Keratinocyte (primary cell): ENCODE measurements at regions not wholly inside any gene's neighbourhood (a gene's known extent, or its start where the extent isn't known, plus 50 kb on each side); places are given as distances from the start of the nearest gene placed in this dataset.

Experiments
- DNase-seq: peaks from one replicate; pipeline ENCODE4 v3.0.0-alpha.2; 2011; ENCODE audit warnings: low read depth, missing footprints, low spot score
- FAIRE-seq: peaks from 2 replicates; lab custom pipeline; 2011; peaks lifted over from hg19 to GRCh38; lab: Jason Lieb, UNC
- H2AFZ ChIP-seq: 2 replicates; pipeline ENCODE4 v1.6.0; 2012; ENCODE audit warnings: low read length, control low read depth, inconsistent platforms; ENCODE audit not compliant: control insufficient read depth
- H3K27ac ChIP-seq: 2 replicates; pipeline ENCODE4 v1.5.1; 2011; ENCODE audit warnings: low read length; ENCODE audit not compliant: control insufficient read depth, insufficient read depth
- H3K27me3 ChIP-seq: 3 replicates; pipeline ENCODE4 v1.6.0; 2011; ENCODE audit warnings: low read length; ENCODE audit not compliant: control insufficient read depth, insufficient read depth; ENCODE audit errors: extremely low read depth
- H3K36me3 ChIP-seq, 2 experiments: 2 replicates in 1 of 2; 3 replicates in 1 of 2; pipeline ENCODE4 v1.5.1; 2011; ENCODE audit warnings: low read length in 2 of 2, mild to moderate bottlenecking in 1 of 2; ENCODE audit not compliant: control insufficient read depth in 2 of 2, insufficient read depth in 2 of 2; ENCODE audit errors: extremely low read depth in 1 of 2
- H3K4me1 ChIP-seq: 3 replicates; pipeline ENCODE4 v1.5.1; 2011; ENCODE audit warnings: low read length; ENCODE audit not compliant: control insufficient read depth, insufficient read depth; ENCODE audit errors: extremely low read depth
- H3K4me2 ChIP-seq: 3 replicates; pipeline ENCODE4 v1.6.0; 2011; ENCODE audit warnings: low read depth, low read length; ENCODE audit not compliant: control insufficient read depth, insufficient read depth; ENCODE audit errors: extremely low read depth
- H3K4me3 ChIP-seq, 3 experiments: fragments of 200-600 bp in 1 of 3; sonication (generic) in 1 of 3; 2 replicates in 2 of 3; 3 replicates in 1 of 3; pipeline ENCODE4 v1.5.1; 2011 to 2016; ENCODE audit warnings: low read length in 3 of 3, mild to moderate bottlenecking in 3 of 3, control low read depth in 2 of 3, inconsistent platforms in 1 of 3, low read depth in 1 of 3, mixed read lengths in 1 of 3, mixed run types in 1 of 3, moderate library complexity in 1 of 3; ENCODE audit not compliant: control insufficient read depth in 2 of 3, insufficient read depth in 2 of 3; ENCODE audit errors: extremely low read depth in 1 of 3
- H3K79me2 ChIP-seq: 2 replicates; pipeline ENCODE4 v1.6.0; 2012; ENCODE audit warnings: low read length; ENCODE audit not compliant: control insufficient read depth, insufficient read depth
- H3K9ac ChIP-seq: 3 replicates; pipeline ENCODE4 v1.6.0; 2011; ENCODE audit warnings: low read length; ENCODE audit not compliant: control insufficient read depth, insufficient read depth; ENCODE audit errors: extremely low read depth
- H3K9me1 ChIP-seq: 3 replicates; pipeline ENCODE4 v1.6.0; 2011; ENCODE audit warnings: low read length; ENCODE audit not compliant: control insufficient read depth, insufficient read depth; ENCODE audit errors: extremely low read depth
- H3K9me3 ChIP-seq: 2 replicates; pipeline ENCODE4 v1.5.1; 2012; ENCODE audit warnings: low read depth, low read length; ENCODE audit not compliant: control insufficient read depth
- H4K20me1 ChIP-seq: 3 replicates; pipeline ENCODE4 v1.6.0; 2011; ENCODE audit warnings: low read length; ENCODE audit not compliant: control insufficient read depth, insufficient read depth; ENCODE audit errors: extremely low read depth
- EZH2 ChIP-seq: IDR thresholded peaks from one replicate; pipeline ENCODE4 v1.6.1; 2012; ENCODE audit warnings: inconsistent platforms, mild to moderate bottlenecking, low read length, moderate library complexity
- dilution Hi-C: fragments of 300-500 bp; cut with MboI; formaldehyde crosslinking; loops from one replicate; pipeline ENCODE4 v1.7.0; 2020; ENCODE audit warnings: low sequenced_read_pairs; ENCODE audit not compliant: extremely low pct_ligation_motif_present
- TF ChIP-seq, protein P1 (sequence below), 3 experiments: IDR thresholded peaks in 1 of 3; conservative IDR thresholded peaks in 1 of 3; optimal IDR thresholded peaks in 1 of 3; 2 replicates in 2 of 3; 3 replicates in 1 of 3; pipeline versions ENCODE3 to v1.5.1; 2011; ENCODE audit warnings: low read length in 3 of 3, mild to moderate bottlenecking in 3 of 3, moderate library complexity in 2 of 3, control low read depth in 1 of 3, inconsistent platforms in 1 of 3; ENCODE audit not compliant: insufficient read depth in 2 of 3; ENCODE audit errors: extremely low read depth in 1 of 3

DNA sequence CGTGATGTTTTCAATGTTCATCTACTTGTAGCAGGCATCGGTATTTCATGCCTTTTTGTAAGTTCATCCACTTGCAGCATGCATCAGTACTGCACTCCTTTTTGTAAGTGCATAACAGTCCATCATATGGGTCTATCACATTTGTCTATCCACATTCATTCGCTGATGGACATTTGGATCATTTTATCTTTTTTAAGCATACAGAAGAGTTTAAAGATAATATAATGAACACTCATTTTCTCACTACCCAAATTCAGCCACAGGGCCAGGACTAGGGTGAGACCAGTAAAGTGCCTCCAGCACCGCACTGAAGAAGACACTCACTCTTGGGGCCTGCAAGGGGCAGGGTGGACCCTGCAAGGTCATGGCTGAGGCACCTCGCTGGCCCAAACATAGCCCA, 309.6 kb downstream of the UACA start:
- Histone ChIP-seq H3K27ac (no peak overlapping the region), H3K9ac (no peak overlapping the region), H3K36me3 (no peaks in the 10 kb centered on the region), H4K20me1 (no peaks in the 10 kb centered on the region), H2AFZ (no peak overlapping the region), H3K9me3 (no peaks in the 10 kb centered on the region), H3K9me1 (no peaks in the 10 kb centered on the region), H3K27me3 (peaks cover 15% of the 10 kb centered on the region), H3K4me1 (no peaks in the 10 kb centered on the region), H3K4me3 (no peak overlapping the region), H3K79me2 (no peaks in the 10 kb centered on the region), H3K4me2 (no peak overlapping the region)
- FAIRE-seq (no peak), DNase-seq (no peak)
- TF ChIP-seq, protein P1, sequence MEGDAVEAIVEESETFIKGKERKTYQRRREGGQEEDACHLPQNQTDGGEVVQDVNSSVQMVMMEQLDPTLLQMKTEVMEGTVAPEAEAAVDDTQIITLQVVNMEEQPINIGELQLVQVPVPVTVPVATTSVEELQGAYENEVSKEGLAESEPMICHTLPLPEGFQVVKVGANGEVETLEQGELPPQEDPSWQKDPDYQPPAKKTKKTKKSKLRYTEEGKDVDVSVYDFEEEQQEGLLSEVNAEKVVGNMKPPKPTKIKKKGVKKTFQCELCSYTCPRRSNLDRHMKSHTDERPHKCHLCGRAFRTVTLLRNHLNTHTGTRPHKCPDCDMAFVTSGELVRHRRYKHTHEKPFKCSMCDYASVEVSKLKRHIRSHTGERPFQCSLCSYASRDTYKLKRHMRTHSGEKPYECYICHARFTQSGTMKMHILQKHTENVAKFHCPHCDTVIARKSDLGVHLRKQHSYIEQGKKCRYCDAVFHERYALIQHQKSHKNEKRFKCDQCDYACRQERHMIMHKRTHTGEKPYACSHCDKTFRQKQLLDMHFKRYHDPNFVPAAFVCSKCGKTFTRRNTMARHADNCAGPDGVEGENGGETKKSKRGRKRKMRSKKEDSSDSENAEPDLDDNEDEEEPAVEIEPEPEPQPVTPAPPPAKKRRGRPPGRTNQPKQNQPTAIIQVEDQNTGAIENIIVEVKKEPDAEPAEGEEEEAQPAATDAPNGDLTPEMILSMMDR (optimal IDR thresholded peaks at IDR 0.05 in 1 of 3, IDR thresholded peaks at IDR 0.05 in 1 of 3, conservative IDR thresholded peaks at IDR 0.05 in 1 of 3; ENCODE audit: extremely low read depth in 1 of 3, insufficient read depth in 2 of 3, low read length in 3 of 3), result no peak
- no peak for TF ChIP-seq EZH2
- dilution Hi-C loops, result no loop called here

DNA sequence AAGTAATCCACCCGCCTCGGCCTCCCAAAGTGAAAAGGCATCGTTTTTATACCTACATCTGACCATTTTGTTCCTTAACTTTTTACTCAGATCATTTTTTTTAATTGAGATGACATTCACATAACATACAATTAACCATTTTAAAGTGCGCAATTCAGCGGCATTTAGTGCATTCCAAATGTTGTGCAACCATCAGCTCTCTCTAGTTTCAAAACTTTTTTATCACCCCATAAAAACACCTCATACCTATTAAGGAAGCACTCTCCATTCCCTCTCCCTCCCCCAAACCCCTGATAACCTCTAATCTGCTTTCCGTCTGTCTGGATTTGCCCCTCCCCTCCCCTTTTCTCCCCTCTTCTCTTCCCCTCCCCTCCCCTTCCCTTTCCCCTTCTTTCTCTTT, 310.1 kb downstream of the UACA start:
- H3K27me3 ChIP-seq, result peaks cover 20% of the 10 kb centered on the region
- H2AFZ ChIP-seq, result no peak overlapping the region
- no peaks in the 10 kb centered on the region for H3K79me2 ChIP-seq
- H3K9me1 ChIP-seq, result no peaks in the 10 kb centered on the region
- H3K4me3 ChIP-seq, result no peak overlapping the region
- DNase-seq (no peak), FAIRE-seq (no peak)
- no peak overlapping the region for H3K9ac ChIP-seq
- no peaks in the 10 kb centered on the region for H3K4me1 ChIP-seq
- no peaks in the 10 kb centered on the region for H3K9me3 ChIP-seq
- no peaks in the 10 kb centered on the region for H3K36me3 ChIP-seq
- dilution Hi-C loops, result no loop called here
- H4K20me1 ChIP-seq, result no peaks in the 10 kb centered on the region
- no peak for TF ChIP-seq EZH2
- TF ChIP-seq, protein P1 (optimal IDR thresholded peaks at IDR 0.05 in 1 of 3, IDR thresholded peaks at IDR 0.05 in 1 of 3, conservative IDR thresholded peaks at IDR 0.05 in 1 of 3; ENCODE audit: extremely low read depth in 1 of 3, insufficient read depth in 2 of 3, low read length in 3 of 3), result no peak
- no peak overlapping the region for H3K4me2 ChIP-seq
- H3K27ac ChIP-seq, result no peak overlapping the region
